ENCODE measurements at regions not wholly inside any gene's neighbourhood (a gene's known extent, or its start where the extent isn't known, plus 50 kb on each side); places are given as distances from the start of the nearest gene placed in this dataset.

DNA sequence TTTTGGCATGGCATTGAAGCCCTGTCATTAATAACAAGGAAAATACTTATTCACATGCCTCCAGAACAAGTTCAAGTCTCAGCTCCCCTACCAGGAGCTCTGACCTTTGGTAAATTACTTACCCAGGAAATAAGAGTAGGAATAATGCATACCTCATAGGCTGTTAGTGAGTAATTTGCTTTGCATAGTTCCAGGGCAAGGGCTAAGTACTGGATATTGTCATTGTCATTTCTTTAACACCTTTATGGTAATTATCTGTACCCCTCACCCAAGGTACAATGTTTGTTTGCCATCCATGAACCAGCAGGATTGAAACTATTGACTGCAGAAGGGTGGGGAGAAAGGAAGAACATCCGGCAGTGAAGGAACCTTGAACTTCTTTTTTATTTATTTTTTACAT, 148.5 kb downstream of the SOX2 start:
- no peak for DNase-seq

GRCh38 chr3:181862502-181862901, 150.8 kb downstream of the SOX2 start:
- DNase-seq = no peak

- DNase-seq = no peak
These were observed 156.9 kb downstream of the SOX2 start for GRCh38 chr3:181868576-181869082.

DNA sequence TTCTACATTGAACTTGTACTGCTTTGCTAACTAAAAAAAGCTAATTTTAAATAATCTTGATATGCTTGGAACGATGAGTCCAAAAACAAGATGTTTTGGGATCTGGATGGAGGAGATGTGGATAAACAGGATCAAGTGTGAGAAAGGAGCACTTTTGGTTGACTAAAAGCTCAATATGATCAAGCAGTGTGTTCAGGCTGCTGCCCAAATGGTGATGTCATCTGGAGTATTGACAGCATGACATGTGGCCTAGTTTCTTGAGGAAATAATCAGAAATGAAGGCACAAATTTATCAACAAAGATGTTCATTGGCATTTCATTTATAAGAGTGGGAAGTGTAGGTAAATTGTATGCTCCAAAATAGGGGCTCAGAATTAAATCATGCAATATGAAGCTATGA, 161.2 kb downstream of the SOX2 start:
- no peak for DNase-seq

GRCh38 chr3:181879926-181880325, 168.2 kb downstream of the SOX2 start:
- DNase-seq = no peak

GRCh38 chr3:181880331-181880730, 168.6 kb downstream of the SOX2 start:
- no peak for DNase-seq

DNA sequence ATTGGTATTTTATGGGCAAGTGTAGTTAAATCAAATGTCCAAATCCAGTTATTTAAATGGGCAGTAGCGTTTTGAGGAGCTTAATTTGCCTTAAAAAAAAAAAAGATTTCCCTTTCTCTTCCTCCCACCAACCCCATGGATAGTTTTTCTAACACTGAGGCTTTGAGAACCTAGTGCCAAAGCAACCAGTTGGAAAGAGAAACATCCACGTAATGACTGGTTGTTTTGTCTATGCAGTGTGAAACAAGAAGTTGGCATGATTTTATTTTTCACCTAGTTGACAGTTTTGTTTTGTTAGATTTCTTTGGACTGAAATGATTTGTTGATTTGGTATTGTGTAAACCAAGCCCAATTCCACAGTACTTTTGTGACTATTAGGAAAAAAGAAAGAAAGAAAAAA, 170.0 kb downstream of the SOX2 start:
- no peak for DNase-seq

- DNase-seq = no peak
These were observed 174.3 kb downstream of the SOX2 start for GRCh38 chr3:181885868-181886630.

GRCh38 chr3:181886676-181887075, 175.0 kb downstream of the SOX2 start:
- DNase-seq = no peak

GRCh38 chr3:181887685-181888084, 176.0 kb downstream of the SOX2 start:
- DNase-seq = no peak

DNA sequence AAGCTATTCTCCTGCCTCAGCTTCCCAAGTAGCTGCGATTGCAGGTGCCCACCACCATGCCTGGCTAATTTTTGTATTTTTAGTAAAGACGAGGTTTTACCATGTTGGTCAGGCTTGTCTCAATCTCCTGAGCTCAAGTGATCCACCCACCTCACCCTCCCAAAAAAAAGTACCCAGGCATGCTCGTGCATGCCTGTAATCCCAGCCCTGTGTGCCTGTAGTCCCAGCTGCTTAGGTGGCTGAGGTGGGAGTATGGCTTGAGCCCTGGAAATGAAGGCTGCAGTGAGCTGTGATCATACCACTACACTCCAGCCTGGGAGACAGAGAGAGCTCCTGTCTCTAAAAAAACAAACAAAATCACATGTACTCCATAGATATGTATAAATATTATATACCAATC, 176.5 kb downstream of the SOX2 start:
- DNase-seq = no peak

- DNase-seq = no peak
These were observed 181.1 kb downstream of the SOX2 start for GRCh38 chr3:181892848-181893247.

- no peak for DNase-seq
These were observed 184.9 kb downstream of the SOX2 start for GRCh38 chr3:181896605-181897004.

- DNase-seq = no peak
These were observed 188.0 kb downstream of the SOX2 start for GRCh38 chr3:181899702-181900101.

GRCh38 chr3:181901626-181902025, 189.9 kb downstream of the SOX2 start:
- no peak for DNase-seq

DNA sequence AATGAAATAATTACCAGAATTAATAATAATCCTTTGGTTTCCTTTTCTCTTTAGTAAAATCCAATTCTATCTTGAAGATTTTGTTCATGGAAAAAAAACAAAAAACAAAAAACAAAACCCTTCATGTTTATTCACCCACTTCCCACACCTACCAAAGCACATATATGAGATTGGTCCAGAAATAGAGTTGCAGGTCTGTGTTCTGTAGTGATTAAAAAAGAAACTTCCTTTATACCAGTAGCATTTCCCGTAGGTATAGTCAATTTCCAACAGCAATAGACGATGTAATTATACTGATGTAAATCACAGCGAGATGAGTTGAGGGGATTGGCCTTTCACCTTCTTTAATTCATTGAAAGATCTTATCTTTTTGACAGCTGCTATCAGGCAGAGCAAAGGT, 194.6 kb downstream of the SOX2 start:
- no peak for DNase-seq

- no peak for DNase-seq
These were observed 197.5 kb downstream of the SOX2 start for GRCh38 chr3:181909241-181909640.

DNA sequence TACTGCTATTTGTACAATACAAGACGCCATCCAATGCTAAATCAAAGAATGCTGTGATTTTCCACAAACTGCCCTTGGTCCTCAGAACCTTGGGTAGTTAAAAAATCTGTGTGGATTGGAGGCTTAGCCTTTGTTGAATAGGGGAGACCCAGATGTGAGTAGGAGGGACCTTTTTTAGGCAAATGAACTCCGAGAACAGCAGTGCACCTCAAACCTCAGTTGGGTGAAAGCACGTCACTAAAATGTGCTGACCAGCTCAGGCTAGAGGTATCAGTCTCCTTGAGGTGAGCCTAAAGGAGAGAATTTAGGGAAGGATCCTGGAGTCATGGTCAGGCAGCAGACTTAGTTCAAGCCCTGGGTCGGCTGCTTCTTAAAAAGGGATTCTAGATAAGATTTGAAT, 200.7 kb downstream of the SOX2 start:
- no peak for DNase-seq

DNA sequence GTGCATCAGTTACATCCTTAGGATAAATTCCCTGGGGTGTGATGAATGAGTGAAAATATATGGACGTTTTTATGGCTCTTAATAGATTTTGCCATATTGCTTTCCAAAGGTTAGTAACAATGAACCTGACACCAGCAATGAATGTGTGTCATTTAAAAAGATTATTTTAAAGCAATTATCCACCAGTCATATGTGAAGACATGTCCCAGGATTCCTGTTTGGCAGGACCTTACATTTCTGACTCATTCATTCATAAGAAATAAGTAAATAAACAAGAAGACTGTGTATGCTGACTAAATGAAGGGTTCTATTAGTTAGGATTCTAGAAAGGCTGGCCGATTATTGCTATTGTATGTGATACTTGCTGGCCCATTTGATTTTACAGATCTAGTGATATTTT, 201.5 kb downstream of the SOX2 start:
- no peak for DNase-seq

DNA sequence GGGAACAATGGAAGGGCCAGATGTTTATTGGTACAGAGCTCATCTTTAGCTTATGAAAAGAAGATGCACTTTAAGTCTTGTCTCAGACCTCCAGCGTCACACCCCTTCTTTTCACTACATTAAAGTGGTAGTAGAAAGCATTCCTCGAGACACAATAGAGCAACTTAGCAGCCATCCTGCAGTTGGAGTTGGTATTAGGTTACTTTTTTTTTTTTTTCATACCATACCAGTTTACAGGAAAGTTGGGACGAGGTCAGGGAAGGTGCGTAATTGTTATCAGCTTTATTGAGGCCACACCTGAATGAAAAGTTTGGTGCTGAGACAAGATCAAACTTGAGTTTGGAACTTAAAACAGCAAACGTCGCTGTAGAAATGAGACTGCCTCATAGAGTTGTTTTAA, 203.8 kb downstream of the SOX2 start:
- DNase-seq = no peak

DNA sequence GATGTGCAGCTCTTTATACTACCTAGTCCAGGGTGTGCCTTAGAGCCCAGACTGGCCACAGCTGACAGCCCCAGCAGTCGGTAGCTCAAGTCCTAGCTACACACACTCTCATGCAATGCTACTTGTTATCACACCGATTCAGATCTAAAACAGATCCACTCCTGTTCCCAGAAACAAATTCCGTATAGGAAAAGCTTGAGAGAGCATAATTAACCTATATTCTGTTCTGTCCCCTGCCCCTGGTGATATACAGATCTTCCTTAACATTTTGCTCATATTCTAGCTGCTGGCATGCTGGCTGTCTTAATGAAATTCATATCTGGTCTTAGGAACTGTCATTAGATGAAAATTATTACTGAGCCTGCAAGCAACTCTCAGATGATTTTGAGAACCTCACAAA, 204.3 kb downstream of the SOX2 start:
- no peak for DNase-seq

- DNase-seq = no peak
These were observed 205.3 kb downstream of the SOX2 start for GRCh38 chr3:181917027-181917426.

DNA sequence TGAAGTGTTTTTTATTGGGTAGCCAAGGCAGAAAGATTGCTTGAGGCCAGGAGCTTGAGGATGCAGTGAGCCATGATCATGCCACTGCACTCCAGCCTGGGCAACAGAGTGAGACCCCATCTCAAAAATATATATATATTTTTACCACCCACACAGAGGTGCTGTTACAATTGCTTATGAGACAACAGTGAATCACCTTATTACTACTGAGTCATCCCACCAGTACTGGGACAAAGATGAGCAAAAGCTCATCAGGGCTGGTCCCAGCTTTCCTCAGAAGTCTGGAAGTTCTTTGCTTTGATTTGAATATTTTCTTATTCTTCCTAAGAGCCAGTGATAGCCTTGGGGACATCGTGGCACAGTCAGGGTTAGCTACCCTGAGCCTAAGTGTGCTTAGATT, 207.7 kb downstream of the SOX2 start:
- no peak for DNase-seq

GRCh38 chr3:181920409-181920808, 208.7 kb downstream of the SOX2 start:
- DNase-seq = no peak

DNA sequence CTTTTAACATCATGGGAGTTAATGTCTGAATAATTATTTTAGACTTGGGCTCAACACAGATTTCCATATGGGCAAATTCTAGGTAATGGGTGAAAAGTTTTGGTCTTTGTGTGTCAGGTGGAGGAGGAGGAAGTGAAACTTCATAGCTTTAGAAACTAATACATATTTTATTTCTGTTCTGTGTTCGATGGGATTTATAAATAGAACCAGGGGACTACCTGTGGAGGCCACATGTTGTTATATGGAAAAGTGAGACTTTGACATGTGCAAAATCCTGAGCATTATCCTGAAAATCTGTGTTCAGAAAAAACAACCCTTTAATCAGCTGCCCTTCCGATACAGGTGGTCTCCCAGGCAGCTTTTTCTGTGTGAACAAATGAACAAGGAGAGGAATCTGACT, 209.5 kb downstream of the SOX2 start:
- DNase-seq = no peak
